ENCODE measurements at regions not wholly inside any gene's neighbourhood (a gene's known extent, or its start where the extent isn't known, plus 50 kb on each side); places are given as distances from the start of the nearest gene placed in this dataset.
"Not testable (repeated sequence)": the region's sequence is repeated elsewhere in the genome, so short reads cannot be mapped to it uniquely, and the experiment has no call there.

- H3K4me1 Mint-ChIP-seq: no peaks in the 10 kb centered on the region
- no peaks in the 10 kb centered on the region for H3K27me3 Mint-ChIP-seq
- H3K36me3 Mint-ChIP-seq: no peaks in the 10 kb centered on the region
- H3K27ac Mint-ChIP-seq: no peak overlapping the region
- DNase-seq (ENCODE audit: low spot score in 2 of 2) (no peak), ATAC-seq (ENCODE audit: low read depth) (no peak)
- no peaks in the 10 kb centered on the region for H3K9me3 Mint-ChIP-seq
- H3K4me3 Mint-ChIP-seq: no peak overlapping the region
Measured at GRCh38 chr14:43471595-43471994, 1035.5 kb downstream of the FSCB start.

DNA sequence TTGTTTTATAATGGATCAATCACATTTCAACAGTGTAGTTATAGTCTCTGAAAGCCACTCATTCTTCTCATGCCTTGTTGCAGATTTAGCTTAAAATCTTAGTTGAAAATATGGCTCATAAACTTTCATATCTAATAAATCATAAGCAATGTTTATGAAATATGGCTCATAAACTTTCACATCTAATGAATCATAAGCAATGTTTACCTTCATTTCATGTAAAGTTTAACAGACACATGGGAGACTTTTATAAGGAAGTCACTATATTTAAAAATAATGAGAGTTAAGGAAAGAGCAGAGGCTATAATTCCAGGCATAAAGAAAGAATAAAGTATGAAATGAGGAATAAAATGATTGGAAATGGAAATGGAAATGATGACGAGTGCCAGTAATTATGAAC, 1042.1 kb downstream of the FSCB start:
- Mint-ChIP-seq H3K27me3 (no peaks in the 10 kb centered on the region), H3K9me3 (peaks cover 7% of the 10 kb centered on the region), H3K4me3 (no peak overlapping the region), H3K4me1 (no peaks in the 10 kb centered on the region), H3K27ac (no peak overlapping the region), H3K36me3 (no peaks in the 10 kb centered on the region)
- ATAC-seq (ENCODE audit: low read depth): no peak
- no peak for DNase-seq (ENCODE audit: low spot score in 2 of 2)

GRCh38 chr14:43449291-43449690, 1057.8 kb downstream of the FSCB start:
- Mint-ChIP-seq H3K36me3 (no peaks in the 10 kb centered on the region), H3K4me1 (no peaks in the 10 kb centered on the region), H3K9me3 (peaks cover 5% of the 10 kb centered on the region), H3K4me3 (no peak overlapping the region), H3K27ac (no peak overlapping the region), H3K27me3 (no peaks in the 10 kb centered on the region)
- DNase-seq (ENCODE audit: low spot score in 2 of 2) (no peak), ATAC-seq (ENCODE audit: low read depth) (no peak)

DNA sequence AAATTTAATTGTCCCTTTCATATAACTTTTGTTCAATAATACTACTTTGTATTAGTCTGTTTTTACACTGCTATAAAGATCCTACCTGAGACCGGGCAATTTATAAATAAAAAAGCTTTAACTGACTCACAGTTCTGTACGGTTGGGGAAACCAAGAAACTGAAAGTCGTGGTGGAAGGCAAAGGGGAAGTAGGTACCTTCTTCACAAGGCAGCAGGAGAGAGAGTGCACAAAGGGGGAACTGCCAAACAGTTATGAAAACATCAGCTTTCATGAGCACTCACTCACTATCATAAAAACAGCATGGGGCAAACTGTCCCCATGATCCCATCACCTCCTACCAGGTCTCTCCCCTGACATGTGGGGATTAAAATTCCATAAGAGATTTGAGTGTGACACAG, 1069.0 kb downstream of the FSCB start:
- H3K9me3 Mint-ChIP-seq: peaks cover 4% of the 10 kb centered on the region
- no peaks in the 10 kb centered on the region for H3K36me3 Mint-ChIP-seq
- H3K27ac Mint-ChIP-seq: no peak overlapping the region
- no peaks in the 10 kb centered on the region for H3K4me1 Mint-ChIP-seq
- ATAC-seq (ENCODE audit: low read depth): no peak
- H3K27me3 Mint-ChIP-seq: no peaks in the 10 kb centered on the region
- no peak for DNase-seq (ENCODE audit: low spot score in 2 of 2)
- no peak overlapping the region for H3K4me3 Mint-ChIP-seq

- ATAC-seq (ENCODE audit: low read depth): no peak
- no peaks in the 10 kb centered on the region for H3K36me3 Mint-ChIP-seq
- H3K27me3 Mint-ChIP-seq: no peaks in the 10 kb centered on the region
- no peaks in the 10 kb centered on the region for H3K4me1 Mint-ChIP-seq
- DNase-seq (ENCODE audit: low spot score in 2 of 2): no peak
- no peak overlapping the region for H3K27ac Mint-ChIP-seq
- H3K9me3 Mint-ChIP-seq: peaks cover 7% of the 10 kb centered on the region
- H3K4me3 Mint-ChIP-seq: no peak overlapping the region
Measured at GRCh38 chr14:43418324-43418723, 1088.8 kb downstream of the FSCB start.

GRCh38 chr14:43413084-43413483, 1094.0 kb downstream of the FSCB start:
- Mint-ChIP-seq H3K36me3 (no peaks in the 10 kb centered on the region), H3K27ac (no peak overlapping the region), H3K4me3 (no peak overlapping the region), H3K4me1 (no peaks in the 10 kb centered on the region), H3K27me3 (no peaks in the 10 kb centered on the region), H3K9me3 (no peaks in the 10 kb centered on the region)
- ATAC-seq (ENCODE audit: low read depth) (no peak), DNase-seq (ENCODE audit: low spot score in 2 of 2) (no peak)

DNA sequence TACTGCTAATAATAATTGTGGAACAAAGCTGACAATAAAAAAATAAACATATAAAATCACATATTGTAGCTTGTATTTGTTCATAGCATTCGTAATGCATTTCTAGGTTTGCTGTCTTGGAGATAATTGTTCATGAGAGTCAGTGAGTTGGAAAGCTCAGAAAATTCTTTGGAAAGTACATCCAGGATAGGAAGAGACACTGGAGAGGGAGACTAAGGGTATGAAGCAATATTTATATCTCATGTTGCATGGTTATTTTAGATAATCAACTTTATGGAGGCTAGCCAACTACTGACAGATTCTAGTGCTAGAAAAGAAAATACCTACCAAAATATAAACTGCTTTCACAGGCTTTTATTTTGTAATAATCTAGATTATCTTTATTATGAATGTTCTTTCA, 1095.2 kb downstream of the FSCB start:
- Mint-ChIP-seq H3K27ac (no peak overlapping the region), H3K27me3 (no peaks in the 10 kb centered on the region), H3K9me3 (no peaks in the 10 kb centered on the region), H3K4me1 (no peaks in the 10 kb centered on the region), H3K4me3 (no peak overlapping the region), H3K36me3 (no peaks in the 10 kb centered on the region)
- no peak for DNase-seq (ENCODE audit: low spot score in 2 of 2)
- no peak for ATAC-seq (ENCODE audit: low read depth)

DNA sequence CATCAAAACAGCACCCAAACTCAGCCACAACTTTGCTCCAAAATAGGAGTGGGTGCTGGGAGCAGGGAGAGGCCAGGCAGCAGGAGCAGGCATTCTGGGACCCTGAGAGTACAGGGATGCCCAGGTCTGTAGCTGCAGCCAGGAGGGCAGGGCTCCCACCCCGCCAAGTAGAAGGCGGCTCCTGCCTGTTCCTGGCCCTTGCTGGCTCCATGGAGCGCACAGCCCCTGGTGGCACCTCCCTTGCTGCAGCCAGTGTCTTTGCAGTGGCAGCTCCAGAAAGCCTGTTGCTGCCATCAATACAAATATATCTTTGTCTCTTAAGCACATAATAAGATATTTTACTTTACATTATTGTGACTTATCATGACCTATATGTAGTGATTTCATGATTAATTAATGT, 1096.5 kb downstream of the FSCB start:
- H3K27me3 Mint-ChIP-seq: no peaks in the 10 kb centered on the region
- H3K27ac Mint-ChIP-seq: no peak overlapping the region
- no peak for DNase-seq (ENCODE audit: low spot score in 2 of 2)
- H3K9me3 Mint-ChIP-seq: no peaks in the 10 kb centered on the region
- ATAC-seq (ENCODE audit: low read depth): no peak
- H3K4me1 Mint-ChIP-seq: no peaks in the 10 kb centered on the region
- H3K36me3 Mint-ChIP-seq: no peaks in the 10 kb centered on the region
- no peak overlapping the region for H3K4me3 Mint-ChIP-seq

DNA sequence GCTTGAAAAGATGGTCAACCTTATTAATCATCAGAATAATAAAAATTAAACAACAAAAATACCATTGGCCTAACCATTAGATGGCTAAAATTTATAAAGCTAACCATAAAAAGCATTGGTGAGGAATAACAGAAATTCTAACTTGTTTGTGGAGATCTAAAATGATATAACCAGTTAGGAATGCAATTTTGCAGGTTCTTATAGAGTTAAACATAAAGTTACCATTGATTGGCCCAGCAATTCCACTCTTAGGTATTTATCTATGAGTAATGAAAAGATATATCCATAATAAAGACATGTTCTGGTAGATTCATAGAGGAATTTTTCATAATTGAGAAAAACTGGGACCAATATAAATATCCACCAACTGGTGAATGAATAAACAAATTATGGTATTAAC, 1098.6 kb downstream of the FSCB start:
- DNase-seq (ENCODE audit: low spot score in 2 of 2) (no peak), ATAC-seq (ENCODE audit: low read depth) (no peak)
- Mint-ChIP-seq H3K36me3 (no peaks in the 10 kb centered on the region), H3K27me3 (no peaks in the 10 kb centered on the region), H3K9me3 (peaks cover 5% of the 10 kb centered on the region), H3K4me1 (no peaks in the 10 kb centered on the region), H3K4me3 (no peak overlapping the region), H3K27ac (no peak overlapping the region)

DNA sequence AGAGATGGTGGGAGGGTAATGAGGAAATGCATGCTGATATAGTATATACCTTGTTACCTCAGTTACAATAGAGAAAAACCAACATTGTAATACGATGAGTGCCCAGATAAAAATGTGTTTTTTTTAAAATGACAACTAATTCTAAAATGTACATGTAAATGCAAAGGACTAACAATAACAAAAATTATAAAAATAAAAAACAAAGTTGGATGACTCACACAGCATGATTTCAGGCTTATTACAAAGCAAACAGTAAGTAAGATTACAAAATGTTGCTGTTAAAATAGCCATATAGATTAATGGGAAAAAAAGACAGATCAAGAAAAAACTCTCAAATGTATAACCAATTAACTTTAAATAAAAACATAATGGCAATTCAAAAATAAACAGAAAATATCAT, 1099.4 kb downstream of the FSCB start:
- H3K27me3 Mint-ChIP-seq: no peaks in the 10 kb centered on the region
- peaks cover 5% of the 10 kb centered on the region for H3K9me3 Mint-ChIP-seq
- no peak for DNase-seq (ENCODE audit: low spot score in 2 of 2)
- no peaks in the 10 kb centered on the region for H3K36me3 Mint-ChIP-seq
- H3K4me3 Mint-ChIP-seq: no peak overlapping the region
- H3K4me1 Mint-ChIP-seq: no peaks in the 10 kb centered on the region
- H3K27ac Mint-ChIP-seq: no peak overlapping the region
- no peak for ATAC-seq (ENCODE audit: low read depth)

- Mint-ChIP-seq H3K27me3 (no peaks in the 10 kb centered on the region), H3K36me3 (no peaks in the 10 kb centered on the region), H3K27ac (no peak overlapping the region), H3K4me3 (no peak overlapping the region), H3K4me1 (no peaks in the 10 kb centered on the region), H3K9me3 (peaks cover 5% of the 10 kb centered on the region)
- ATAC-seq (ENCODE audit: low read depth): no peak
- DNase-seq (ENCODE audit: low spot score in 2 of 2): no peak
Measured at GRCh38 chr14:43406931-43407330, 1100.2 kb downstream of the FSCB start.

GRCh38 chr14:43399289-43399688, 1107.8 kb downstream of the FSCB start:
- Mint-ChIP-seq H3K27ac (no peak overlapping the region), H3K27me3 (no peaks in the 10 kb centered on the region), H3K9me3 (peaks cover 4% of the 10 kb centered on the region), H3K4me3 (no peak overlapping the region), H3K36me3 (no peaks in the 10 kb centered on the region), H3K4me1 (no peaks in the 10 kb centered on the region)
- DNase-seq (ENCODE audit: low spot score in 2 of 2) (no peak), ATAC-seq (ENCODE audit: low read depth) (no peak)

DNA sequence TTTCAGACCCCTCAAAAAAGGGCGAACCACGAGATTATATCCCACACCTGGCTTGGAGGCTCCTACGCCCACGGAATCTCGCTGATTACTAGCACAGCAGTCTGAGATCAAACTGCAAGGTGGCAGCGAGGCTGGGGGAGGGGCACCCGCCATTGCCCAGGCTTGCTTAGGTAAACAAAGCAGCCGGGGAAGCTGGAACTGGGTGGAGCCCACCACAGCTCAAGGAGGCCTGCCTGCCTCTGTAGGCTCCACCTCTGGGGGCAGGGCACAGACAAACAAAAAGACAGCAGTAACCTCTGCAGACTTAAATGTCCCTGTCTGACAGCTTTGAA, 1136.6 kb downstream of the FSCB start:
- not testable (repeated sequence) for DNase-seq (ENCODE audit: low spot score in 2 of 2); H3K36me3 Mint-ChIP-seq; ATAC-seq (ENCODE audit: low read depth); H3K4me1 Mint-ChIP-seq; H3K9me3 Mint-ChIP-seq; H3K27me3 Mint-ChIP-seq; H3K4me3 Mint-ChIP-seq; H3K27ac Mint-ChIP-seq

DNA sequence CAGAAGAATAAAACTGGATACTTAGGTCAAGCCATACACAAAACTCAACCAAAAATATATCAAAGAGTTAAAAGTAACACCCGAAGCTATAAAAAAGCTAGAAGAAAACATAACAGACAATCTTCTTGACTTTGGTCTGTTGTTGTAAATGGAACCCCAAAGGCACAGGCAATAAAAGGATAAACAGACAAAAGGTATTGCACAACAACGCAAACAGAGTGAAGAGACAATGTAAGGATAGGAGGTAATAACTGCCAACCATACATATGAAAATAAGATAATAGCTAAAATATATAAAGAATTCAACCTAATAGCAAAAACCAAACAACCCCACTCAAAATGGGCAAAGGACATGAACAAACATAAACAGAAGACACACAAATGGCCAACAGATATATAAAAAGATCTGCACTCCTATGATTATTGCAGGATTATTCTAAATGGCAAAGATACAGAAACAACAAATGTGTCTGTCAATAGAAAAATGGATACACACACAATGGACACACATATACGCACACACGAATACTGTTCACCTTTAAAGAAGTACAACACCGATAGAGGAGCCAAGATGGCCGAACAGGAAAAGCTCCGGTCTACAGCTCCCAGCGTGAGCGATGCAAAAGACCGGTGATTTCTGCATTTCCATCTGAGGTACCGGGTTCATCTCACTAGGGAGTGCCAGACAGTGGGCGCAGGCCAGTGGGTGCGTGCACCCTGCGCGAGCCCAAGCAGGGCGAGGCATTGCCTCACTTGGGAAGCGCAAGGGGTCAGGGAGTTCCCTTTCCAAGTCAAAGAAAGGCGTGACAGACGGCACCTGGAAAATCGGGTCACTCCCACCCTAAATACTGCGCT, 1137.1 kb downstream of the FSCB start:
- DNase-seq (ENCODE audit: low spot score in 2 of 2): no peak
- Mint-ChIP-seq H3K9me3 (no peaks in the 10 kb centered on the region), H3K27ac (no peak overlapping the region), H3K36me3 (no peaks in the 10 kb centered on the region), H3K27me3 (no peaks in the 10 kb centered on the region), H3K4me3 (no peak overlapping the region), H3K4me1 (no peaks in the 10 kb centered on the region)
- no peak for ATAC-seq (ENCODE audit: low read depth)

DNA sequence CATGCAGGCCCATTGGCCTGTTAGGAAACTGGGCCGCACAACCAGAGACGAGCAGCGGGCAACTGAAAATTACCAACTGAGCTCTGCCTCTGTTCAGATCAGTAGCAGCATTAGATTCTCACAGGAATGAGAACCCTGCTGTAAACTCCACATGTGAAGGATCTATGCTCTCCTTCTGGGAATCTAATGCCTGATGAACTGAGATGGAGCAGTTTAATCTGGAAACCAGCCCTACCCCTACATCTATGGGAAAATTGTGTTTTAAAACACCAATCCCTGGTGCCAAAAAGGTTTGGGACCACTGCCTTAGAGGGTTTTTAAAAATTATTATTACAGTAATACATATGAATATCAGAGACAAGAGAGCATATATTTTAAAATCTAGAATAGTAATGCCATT, 1144.5 kb downstream of the FSCB start:
- Mint-ChIP-seq H3K27ac (no peak overlapping the region), H3K9me3 (no peaks in the 10 kb centered on the region), H3K4me1 (no peaks in the 10 kb centered on the region), H3K36me3 (no peaks in the 10 kb centered on the region), H3K4me3 (no peak overlapping the region), H3K27me3 (no peaks in the 10 kb centered on the region)
- ATAC-seq (ENCODE audit: low read depth) (no peak), DNase-seq (ENCODE audit: low spot score in 2 of 2) (no peak)

Measured in memory B cell (primary cell).